Astrocyte (in vitro differentiated cells and primary cell): ENCODE measurements at regions not wholly inside any gene's neighbourhood (a gene's known extent, or its start where the extent isn't known, plus 50 kb on each side); places are given as distances from the start of the nearest gene placed in this dataset.

Experiments
- EZH2 ChIP-seq: IDR thresholded peaks from 2 replicates; pipeline ENCODE4 v1.6.1; 2012; ENCODE audit warnings: mild to moderate bottlenecking, low read length, inconsistent platforms; ENCODE audit not compliant: insufficient read depth
- TF ChIP-seq, protein P1 (sequence below): IDR thresholded peaks from 2 replicates; pipeline ENCODE4 v1.5.1; 2011; ENCODE audit warnings: low read depth, mild to moderate bottlenecking, inconsistent platforms, low read length, moderate library complexity; ENCODE audit not compliant: insufficient read depth

GRCh38 chr16:20129375-20129774 is 55.7 kb upstream of the GPR139 start:
- TF ChIP-seq, protein P1, sequence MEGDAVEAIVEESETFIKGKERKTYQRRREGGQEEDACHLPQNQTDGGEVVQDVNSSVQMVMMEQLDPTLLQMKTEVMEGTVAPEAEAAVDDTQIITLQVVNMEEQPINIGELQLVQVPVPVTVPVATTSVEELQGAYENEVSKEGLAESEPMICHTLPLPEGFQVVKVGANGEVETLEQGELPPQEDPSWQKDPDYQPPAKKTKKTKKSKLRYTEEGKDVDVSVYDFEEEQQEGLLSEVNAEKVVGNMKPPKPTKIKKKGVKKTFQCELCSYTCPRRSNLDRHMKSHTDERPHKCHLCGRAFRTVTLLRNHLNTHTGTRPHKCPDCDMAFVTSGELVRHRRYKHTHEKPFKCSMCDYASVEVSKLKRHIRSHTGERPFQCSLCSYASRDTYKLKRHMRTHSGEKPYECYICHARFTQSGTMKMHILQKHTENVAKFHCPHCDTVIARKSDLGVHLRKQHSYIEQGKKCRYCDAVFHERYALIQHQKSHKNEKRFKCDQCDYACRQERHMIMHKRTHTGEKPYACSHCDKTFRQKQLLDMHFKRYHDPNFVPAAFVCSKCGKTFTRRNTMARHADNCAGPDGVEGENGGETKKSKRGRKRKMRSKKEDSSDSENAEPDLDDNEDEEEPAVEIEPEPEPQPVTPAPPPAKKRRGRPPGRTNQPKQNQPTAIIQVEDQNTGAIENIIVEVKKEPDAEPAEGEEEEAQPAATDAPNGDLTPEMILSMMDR: no peak
- TF ChIP-seq EZH2: no peak
